Keratinocyte (primary cell): ENCODE measurements at regions not wholly inside any gene's neighbourhood (a gene's known extent, or its start where the extent isn't known, plus 50 kb on each side); places are given as distances from the start of the nearest gene placed in this dataset.

Experiments
- EZH2 ChIP-seq: IDR thresholded peaks from one replicate; pipeline ENCODE4 v1.6.1; 2012; ENCODE audit warnings: inconsistent platforms, mild to moderate bottlenecking, low read length, moderate library complexity
- TF ChIP-seq, protein P1 (sequence below), 3 experiments: IDR thresholded peaks in 1 of 3; conservative IDR thresholded peaks in 1 of 3; optimal IDR thresholded peaks in 1 of 3; 2 replicates in 2 of 3; 3 replicates in 1 of 3; pipeline versions ENCODE3 to v1.5.1; 2011; ENCODE audit warnings: low read length in 3 of 3, mild to moderate bottlenecking in 3 of 3, moderate library complexity in 2 of 3, control low read depth in 1 of 3, inconsistent platforms in 1 of 3; ENCODE audit not compliant: insufficient read depth in 2 of 3; ENCODE audit errors: extremely low read depth in 1 of 3

DNA sequence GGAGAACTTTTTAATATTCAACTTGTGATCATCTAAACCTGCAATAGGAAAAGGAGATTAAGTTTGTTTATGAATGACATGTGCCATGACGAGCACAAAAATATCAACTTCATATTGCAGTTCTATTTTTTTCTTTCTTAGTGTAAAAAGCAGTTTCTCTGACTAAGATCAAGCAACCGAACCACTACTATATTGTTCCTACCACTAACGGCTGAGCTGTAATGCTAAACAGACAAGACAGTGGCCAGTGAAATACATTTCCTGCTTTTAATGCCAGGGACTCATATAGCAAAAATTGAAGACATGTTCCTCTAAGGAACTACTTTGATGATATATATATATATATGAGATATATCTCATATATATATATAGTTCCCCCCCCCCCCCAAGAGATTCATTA lies 1705.6 kb upstream of the TMEFF2 start:
- TF ChIP-seq, protein P1, sequence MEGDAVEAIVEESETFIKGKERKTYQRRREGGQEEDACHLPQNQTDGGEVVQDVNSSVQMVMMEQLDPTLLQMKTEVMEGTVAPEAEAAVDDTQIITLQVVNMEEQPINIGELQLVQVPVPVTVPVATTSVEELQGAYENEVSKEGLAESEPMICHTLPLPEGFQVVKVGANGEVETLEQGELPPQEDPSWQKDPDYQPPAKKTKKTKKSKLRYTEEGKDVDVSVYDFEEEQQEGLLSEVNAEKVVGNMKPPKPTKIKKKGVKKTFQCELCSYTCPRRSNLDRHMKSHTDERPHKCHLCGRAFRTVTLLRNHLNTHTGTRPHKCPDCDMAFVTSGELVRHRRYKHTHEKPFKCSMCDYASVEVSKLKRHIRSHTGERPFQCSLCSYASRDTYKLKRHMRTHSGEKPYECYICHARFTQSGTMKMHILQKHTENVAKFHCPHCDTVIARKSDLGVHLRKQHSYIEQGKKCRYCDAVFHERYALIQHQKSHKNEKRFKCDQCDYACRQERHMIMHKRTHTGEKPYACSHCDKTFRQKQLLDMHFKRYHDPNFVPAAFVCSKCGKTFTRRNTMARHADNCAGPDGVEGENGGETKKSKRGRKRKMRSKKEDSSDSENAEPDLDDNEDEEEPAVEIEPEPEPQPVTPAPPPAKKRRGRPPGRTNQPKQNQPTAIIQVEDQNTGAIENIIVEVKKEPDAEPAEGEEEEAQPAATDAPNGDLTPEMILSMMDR (optimal IDR thresholded peaks at IDR 0.05 in 1 of 3, IDR thresholded peaks at IDR 0.05 in 1 of 3, conservative IDR thresholded peaks at IDR 0.05 in 1 of 3; ENCODE audit: extremely low read depth in 1 of 3, insufficient read depth in 2 of 3, low read length in 3 of 3) = no peak
- TF ChIP-seq EZH2 = no peak
